Caco-2 (cell line): ENCODE measurements at regions not wholly inside any gene's neighbourhood (a gene's known extent, or its start where the extent isn't known, plus 50 kb on each side); places are given as distances from the start of the nearest gene placed in this dataset.
A peak's percentile ranks its signal among the peaks of the same experiment; 100 is the strongest.
"Not testable (repeated sequence)": the region's sequence is repeated elsewhere in the genome, so short reads cannot be mapped to it uniquely, and the experiment has no call there.

Experiments used
- BruUV-seq: library from RNA; stranded (reverse); fragments of 400-500 nt; replicated peaks from 2 replicates; lab custom pipeline; 2021; lab: Mats Ljungman, UMichigan
- CTCF ChIA-PET: fragments of 300-600 bp; sonication (Branson Sonifier 250); formaldehyde crosslinking; loops from one replicate; lab custom pipeline; 2022; ENCODE audit warnings: antibody characterized with exemption; lab: Charles Lee
- POLR2A ChIA-PET: fragments of 300-600 bp; sonication (Branson Sonifier 250); formaldehyde crosslinking; loops from one replicate; lab custom pipeline; 2022; ENCODE audit warnings: antibody characterized with exemption; lab: Charles Lee
- DNase-seq, 2 experiments: peaks; one replicate each; pipeline versions ENCODE4 v3.0.0 to v3.0.0-alpha.2; 2020 to 2022
- H3K27me3 ChIP-seq: replicated peaks from 2 replicates; pipeline ENCODE4 v1.6.0; 2011; ENCODE audit warnings: low read length; ENCODE audit not compliant: control insufficient read depth, insufficient read depth
- H3K36me3 ChIP-seq: 2 replicates; pipeline ENCODE4 v1.5.1; 2011; ENCODE audit warnings: low read length; ENCODE audit not compliant: control insufficient read depth, insufficient read depth
- H3K4me1 ChIP-seq: fragments of 250-450 bp; sonication (Bioruptor Pico); 2 replicates; pipeline ENCODE4 v1.5.1; 2020; ENCODE audit warnings: mild to moderate bottlenecking
- H3K4me3 ChIP-seq: 2 replicates; pipeline ENCODE4 v1.5.1; 2011; ENCODE audit warnings: low read depth, mild to moderate bottlenecking, control low read depth, low read length
- H3K9me3 ChIP-seq: fragments of 250-450 bp; sonication (Bioruptor Pico); 2 replicates; pipeline ENCODE4 v1.5.1; 2020; ENCODE audit warnings: mild to moderate bottlenecking, moderate library complexity
- H3K27ac Mint-ChIP-seq: one replicate; pipeline ENCODE4 v1.8.0; 2022; ENCODE audit warnings: mixed read lengths; ENCODE audit not compliant: unreplicated experiment
- H3K27me3 Mint-ChIP-seq: one replicate; pipeline ENCODE4 v1.8.0; 2022; ENCODE audit warnings: mixed read lengths; ENCODE audit not compliant: insufficient read depth, unreplicated experiment
- H3K36me3 Mint-ChIP-seq: one replicate; pipeline ENCODE4 v1.8.0; 2022; ENCODE audit warnings: mild to moderate bottlenecking, mixed read lengths; ENCODE audit not compliant: insufficient read depth, unreplicated experiment
- H3K4me1 Mint-ChIP-seq: one replicate; pipeline ENCODE4 v1.8.0; 2022; ENCODE audit warnings: low read depth, mixed read lengths; ENCODE audit not compliant: unreplicated experiment
- H3K4me3 Mint-ChIP-seq: one replicate; pipeline ENCODE4 v1.8.0; 2022; ENCODE audit warnings: mild to moderate bottlenecking, moderate library complexity, mixed read lengths; ENCODE audit not compliant: unreplicated experiment
- H3K9me3 Mint-ChIP-seq: one replicate; pipeline ENCODE4 v1.8.0; 2022; ENCODE audit warnings: mixed read lengths; ENCODE audit not compliant: unreplicated experiment
- intact Hi-C: fragments of 100-400 bp; cut with micrococcal nuclease; formaldehyde crosslinking; loops from one replicate; pipeline ENCODE4 v1.10.0; 2022; ENCODE audit not compliant: unreplicated experiment
- TF ChIP-seq, protein P1 (sequence below), 2 experiments: fragments of 200-600 bp in 1 of 2; IDR thresholded peaks; 1 replicate in 1 of 2; 2 replicates in 1 of 2; pipeline versions ENCODE4 v1.5.1 to v1.8.0; 2011 to 2022; ENCODE audit warnings: antibody characterized with exemption in 1 of 2, control low read depth in 1 of 2, inconsistent platforms in 1 of 2, low read depth in 1 of 2, low read length in 1 of 2, mild to moderate bottlenecking in 1 of 2, moderate library complexity in 1 of 2; ENCODE audit not compliant: insufficient read depth in 1 of 2, severe bottlenecking in 1 of 2, unreplicated experiment in 1 of 2

DNA sequence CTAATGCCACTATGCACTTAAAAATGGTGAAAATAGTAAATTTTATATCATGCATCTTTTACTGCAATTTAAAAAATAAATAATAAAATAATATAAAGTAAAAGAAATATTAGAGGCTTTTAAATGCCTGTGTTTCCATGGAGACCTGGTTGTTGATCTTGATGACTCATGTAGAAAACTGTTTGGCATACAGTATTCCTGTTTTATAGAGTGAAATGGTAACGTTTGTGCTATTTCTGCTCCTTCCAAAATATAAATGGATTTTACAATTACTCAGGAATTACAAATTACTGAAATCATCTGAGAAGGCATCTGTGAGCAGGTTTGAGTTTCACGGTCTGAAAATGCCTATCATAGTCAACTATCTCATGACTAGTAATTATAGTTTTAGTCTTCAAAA is 98.4 kb upstream of the USP25 start:
- no peaks in the 10 kb centered on the region for H3K9me3 Mint-ChIP-seq
- no peak overlapping the region for H3K27ac Mint-ChIP-seq
- Histone ChIP-seq H3K27me3 (no peaks in the 10 kb centered on the region), H3K4me1 (peaks cover 32% of the 10 kb centered on the region), H3K4me3 (no peak overlapping the region), H3K36me3 (no peaks in the 10 kb centered on the region; the same call in 1 of the 2 replicates), H3K9me3 (no peaks in the 10 kb centered on the region)
- TF ChIP-seq, protein P1, sequence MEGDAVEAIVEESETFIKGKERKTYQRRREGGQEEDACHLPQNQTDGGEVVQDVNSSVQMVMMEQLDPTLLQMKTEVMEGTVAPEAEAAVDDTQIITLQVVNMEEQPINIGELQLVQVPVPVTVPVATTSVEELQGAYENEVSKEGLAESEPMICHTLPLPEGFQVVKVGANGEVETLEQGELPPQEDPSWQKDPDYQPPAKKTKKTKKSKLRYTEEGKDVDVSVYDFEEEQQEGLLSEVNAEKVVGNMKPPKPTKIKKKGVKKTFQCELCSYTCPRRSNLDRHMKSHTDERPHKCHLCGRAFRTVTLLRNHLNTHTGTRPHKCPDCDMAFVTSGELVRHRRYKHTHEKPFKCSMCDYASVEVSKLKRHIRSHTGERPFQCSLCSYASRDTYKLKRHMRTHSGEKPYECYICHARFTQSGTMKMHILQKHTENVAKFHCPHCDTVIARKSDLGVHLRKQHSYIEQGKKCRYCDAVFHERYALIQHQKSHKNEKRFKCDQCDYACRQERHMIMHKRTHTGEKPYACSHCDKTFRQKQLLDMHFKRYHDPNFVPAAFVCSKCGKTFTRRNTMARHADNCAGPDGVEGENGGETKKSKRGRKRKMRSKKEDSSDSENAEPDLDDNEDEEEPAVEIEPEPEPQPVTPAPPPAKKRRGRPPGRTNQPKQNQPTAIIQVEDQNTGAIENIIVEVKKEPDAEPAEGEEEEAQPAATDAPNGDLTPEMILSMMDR (IDR thresholded peaks at IDR 0.05; ENCODE audit: insufficient read depth in 1 of 2, low read depth in 1 of 2, low read length in 1 of 2, severe bottlenecking in 1 of 2, unreplicated experiment in 1 of 2): no peak
- POLR2A ChIA-PET: no interaction called here
- no TSS peak for BruUV-seq
- H3K4me1 Mint-ChIP-seq: peaks cover 20% of the 10 kb centered on the region
- H3K27me3 Mint-ChIP-seq: no peaks in the 10 kb centered on the region
- intact Hi-C loops: no loop called here
- H3K36me3 Mint-ChIP-seq: no peaks in the 10 kb centered on the region
- DNase-seq: no peak
- CTCF ChIA-PET: no interaction called here
- no peak overlapping the region for H3K4me3 Mint-ChIP-seq

DNA sequence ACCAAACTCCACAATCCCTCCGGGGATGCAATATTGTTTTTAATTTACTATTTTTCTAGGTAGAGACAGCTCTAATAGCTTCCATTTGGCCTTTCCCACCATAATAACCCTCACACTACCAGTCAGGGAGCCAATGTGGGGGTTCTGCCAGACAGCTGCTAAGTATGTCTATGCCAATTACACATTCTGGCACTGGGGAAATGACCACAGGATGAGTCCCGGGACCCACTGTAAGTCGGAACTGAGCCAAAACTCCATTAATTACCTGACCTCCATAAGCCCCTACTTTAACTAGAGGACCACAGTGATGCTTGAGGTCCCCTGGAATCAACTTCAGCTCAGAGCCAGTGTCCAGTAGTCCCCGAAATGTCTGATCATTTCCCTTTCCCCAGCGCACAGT is 95.2 kb upstream of the USP25 start:
- BruUV-seq, H3K4me3 ChIP-seq, H3K36me3 ChIP-seq, H3K36me3 Mint-ChIP-seq, H3K27me3 ChIP-seq, H3K4me3 Mint-ChIP-seq, CTCF ChIA-PET, H3K27ac Mint-ChIP-seq, H3K9me3 Mint-ChIP-seq, intact Hi-C loops, H3K27me3 Mint-ChIP-seq, DNase-seq, POLR2A ChIA-PET, H3K9me3 ChIP-seq: not testable (repeated sequence)
- peaks cover 31% of the 10 kb centered on the region for H3K4me1 Mint-ChIP-seq
- H3K4me1 ChIP-seq: peaks cover 33% of the 10 kb centered on the region

DNA sequence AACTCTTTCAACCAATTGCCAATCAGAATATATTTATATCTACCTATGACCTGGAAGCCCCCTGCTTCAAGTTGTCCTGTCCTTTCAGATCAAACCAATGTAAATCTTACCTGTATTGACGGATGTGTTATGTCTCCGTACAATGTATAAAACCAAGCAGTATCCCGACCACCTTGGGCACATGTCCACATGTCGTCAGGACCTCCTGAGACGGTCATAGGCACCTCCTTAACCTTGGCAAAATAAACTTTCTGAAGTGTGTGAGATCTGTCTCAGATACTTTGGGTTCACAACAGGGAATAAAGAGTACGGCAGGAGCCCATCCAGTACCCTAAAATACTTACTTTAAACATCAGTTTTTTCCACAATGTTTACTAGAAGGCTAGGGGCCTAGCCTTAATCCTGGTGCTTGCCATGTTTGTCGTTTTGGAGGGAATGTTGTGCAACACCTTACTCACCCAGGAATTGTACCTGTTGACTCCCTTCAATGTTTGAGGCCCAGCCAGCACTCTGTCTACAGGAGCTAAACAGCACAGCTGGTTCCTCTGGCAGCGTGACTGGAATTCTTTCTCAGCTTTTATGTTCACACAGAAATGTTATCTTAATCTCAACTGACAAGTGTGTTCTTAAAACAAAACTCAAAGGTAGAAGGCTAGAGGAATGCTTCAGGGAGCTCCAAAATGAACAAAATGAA is 90.8 kb upstream of the USP25 start:
- H3K9me3 ChIP-seq: no peaks in the 10 kb centered on the region; the same call in 1 of the 2 replicates
- no peaks in the 10 kb centered on the region for H3K27me3 Mint-ChIP-seq
- peaks cover 38% of the 10 kb centered on the region for H3K4me1 Mint-ChIP-seq
- peaks cover 13% of the 10 kb centered on the region for H3K9me3 Mint-ChIP-seq
- ChIA-PET CTCF (no interaction called here), POLR2A (no interaction called here)
- H3K4me3 Mint-ChIP-seq: peak overlapping the region; percentile 56
- TF ChIP-seq, protein P1 (IDR thresholded peaks at IDR 0.05; ENCODE audit: insufficient read depth in 1 of 2, low read depth in 1 of 2, low read length in 1 of 2, severe bottlenecking in 1 of 2, unreplicated experiment in 1 of 2): no peak
- peak overlapping the region; percentile 89 for H3K27ac Mint-ChIP-seq
- no peaks in the 10 kb centered on the region for H3K27me3 ChIP-seq
- peaks cover 58% of the 10 kb centered on the region for H3K4me1 ChIP-seq
- H3K36me3 Mint-ChIP-seq: no peaks in the 10 kb centered on the region
- intact Hi-C loops: loop anchor here (1.0 to 2.0 kb wide), 3 partner anchors 21 to 90 kb away; partner anchors contain the start of gene USP25
- H3K36me3 ChIP-seq: no peaks in the 10 kb centered on the region; the same call in 1 of the 2 replicates
- DNase-seq: peak; percentile 83 to 91
- H3K4me3 ChIP-seq: no peak overlapping the region
- TSS peak; percentile 78 for BruUV-seq

DNA sequence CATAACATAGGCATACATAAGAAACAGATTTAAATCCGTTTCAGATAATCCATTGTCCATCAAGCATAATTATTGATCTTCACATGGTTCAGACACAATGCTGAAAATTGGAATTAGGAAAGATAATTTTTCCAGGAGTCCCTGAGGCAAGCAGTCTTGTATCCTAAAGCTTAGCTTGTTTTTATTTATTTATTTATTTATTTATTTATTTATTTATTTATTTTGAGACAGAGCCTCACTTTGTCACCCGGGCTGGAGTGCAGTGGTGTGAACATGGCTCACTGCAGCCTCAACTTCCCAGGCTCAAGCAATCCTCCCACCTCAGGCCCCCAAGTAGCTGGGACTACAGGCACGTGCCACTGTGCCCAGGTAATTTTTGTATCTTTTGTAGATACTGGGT is 89.7 kb upstream of the USP25 start:
- CTCF ChIA-PET, H3K4me3 ChIP-seq, POLR2A ChIA-PET, DNase-seq, H3K4me3 Mint-ChIP-seq, BruUV-seq, H3K36me3 Mint-ChIP-seq, H3K27me3 ChIP-seq, H3K36me3 ChIP-seq, H3K9me3 ChIP-seq, H3K27me3 Mint-ChIP-seq, intact Hi-C loops: not testable (repeated sequence)
- peaks cover 58% of the 10 kb centered on the region for H3K4me1 ChIP-seq
- Mint-ChIP-seq H3K4me1 (peaks cover 38% of the 10 kb centered on the region), H3K9me3 (peaks cover 13% of the 10 kb centered on the region), H3K27ac (peak overlapping the region; percentile 89)
